A549 (cell line): ENCODE measurements at regions not wholly inside any gene's neighbourhood (a gene's known extent, or its start where the extent isn't known, plus 50 kb on each side); places are given as distances from the start of the nearest gene placed in this dataset.

Source experiments
- ATAC-seq, 2 experiments: fragments of 200-7000 bp in 1 of 2; fragments of >200 bp in 1 of 2; cut with Nextera tagmentation in 1 of 2; cut with Tn5 transposase in 1 of 2; 3 replicates each; pipeline versions ENCODE4 v1.8.0 to v1.9.1; 2018 to 2020; ENCODE audit warnings: mild to moderate bottlenecking in 1 of 2, moderate library complexity in 1 of 2
- CTCF ChIA-PET: fragments of 300-600 bp; sonication (Branson Sonifier 250); formaldehyde crosslinking; extraction: SDS; loops from one replicate; lab custom pipeline; 2021; ENCODE audit warnings: antibody characterized with exemption, inconsistent platforms; lab: Yijun Ruan, JAX
- POLR2A ChIA-PET: fragments of 350-600 bp; formaldehyde crosslinking; extraction: SDS; loops from one replicate; lab custom pipeline; 2021; ENCODE audit warnings: antibody characterized with exemption, inconsistent platforms; lab: Yijun Ruan, JAX
- DNase-seq, 2 experiments: peaks; one replicate each; pipeline versions ENCODE4 v3.0.0 to v3.0.0-alpha.2; 2011 to 2016; ENCODE audit warnings: low read depth in 1 of 2, low spot score in 1 of 2
- FAIRE-seq: peaks from 2 replicates; lab custom pipeline; 2011; peaks lifted over from hg19 to GRCh38; lab: Jason Lieb, UNC
- H3K27ac ChIP-seq, 2 experiments: fragments of >200 bp; sonication (Bioruptor Twin); formaldehyde crosslinking; 3 replicates each; pipeline ENCODE4 v1.5.1; 2016 to 2017
- H3K4me1 ChIP-seq: fragments of >200 bp; sonication (Bioruptor Twin); formaldehyde crosslinking; 3 replicates; pipeline ENCODE4 v1.6.1; 2016
- H3K4me2 ChIP-seq: fragments of >200 bp; sonication (Bioruptor Twin); formaldehyde crosslinking; 3 replicates; pipeline ENCODE4 v1.6.1; 2016
- H3K4me3 ChIP-seq: fragments of >200 bp; sonication (Bioruptor Twin); formaldehyde crosslinking; 3 replicates; pipeline ENCODE4 v1.5.1; 2016
- H3K9me3 ChIP-seq: fragments of >200 bp; sonication (Bioruptor Twin); formaldehyde crosslinking; 3 replicates; pipeline ENCODE4 v1.6.1; 2016
- CBX8 ChIP-seq: fragments of 200-600 bp; sonication (generic); IDR thresholded peaks from 2 replicates; pipeline ENCODE4 v1.6.1; 2016
- EHMT2 ChIP-seq: fragments of 200-600 bp; sonication (generic); IDR thresholded peaks from 2 replicates; pipeline ENCODE4 v1.6.1; 2016; ENCODE audit warnings: antibody characterized with exemption, low read depth, mild to moderate bottlenecking, moderate library complexity
- FOSB ChIP-seq: fragments of 250-450 bp; sonication (Bioruptor Pico); IDR thresholded peaks from 2 replicates; pipeline ENCODE4 v1.5.0; 2020; ENCODE audit warnings: mild to moderate bottlenecking, moderate library complexity
- FOXS1 ChIP-seq: fragments of 250-450 bp; sonication (Bioruptor Pico); IDR thresholded peaks from 2 replicates; pipeline ENCODE4 v1.5.0; 2020; ENCODE audit warnings: mild to moderate bottlenecking, moderate library complexity
- GATA3 ChIP-seq: IDR thresholded peaks from 2 replicates; pipeline ENCODE4 v1.6.1; 2012; ENCODE audit warnings: borderline replicate concordance
- HEYL ChIP-seq: fragments of 250-450 bp; sonication (Bioruptor Pico); IDR thresholded peaks from 2 replicates; pipeline ENCODE4 v1.8.0; 2021; ENCODE audit warnings: mild to moderate bottlenecking, moderate library complexity
- HOXA7 ChIP-seq: fragments of 250-450 bp; sonication (Bioruptor Pico); IDR thresholded peaks from 2 replicates; pipeline ENCODE4 v1.5.0; 2020; ENCODE audit warnings: mild to moderate bottlenecking, moderate library complexity
- HOXB5 ChIP-seq: fragments of 250-450 bp; sonication (Bioruptor Pico); IDR thresholded peaks from 2 replicates; pipeline ENCODE4 v1.5.0; 2020; ENCODE audit warnings: mild to moderate bottlenecking, moderate library complexity
- JUNB ChIP-seq: fragments of >200 bp; sonication (Bioruptor Twin); formaldehyde crosslinking; IDR thresholded peaks from 2 replicates; pipeline ENCODE4 v1.6.1; 2016
- MYC ChIP-seq: IDR thresholded peaks from 2 replicates; pipeline ENCODE4 v1.6.1; 2012; ENCODE audit warnings: mild to moderate bottlenecking, inconsistent platforms, low read length, improper control_type of control experiment, borderline replicate concordance
- RAD21 ChIP-seq, 2 experiments: fragments of >200 bp in 1 of 2; sonication (Bioruptor Twin) in 1 of 2; formaldehyde crosslinking in 1 of 2; IDR thresholded peaks in 1 of 2; conservative IDR thresholded peaks in 1 of 2; 2 replicates in 1 of 2; 3 replicates in 1 of 2; pipeline ENCODE4 v1.6.1; 2012 to 2018; ENCODE audit warnings: inconsistent platforms in 1 of 2
- SMC3 ChIP-seq: fragments of >200 bp; sonication (Bioruptor Twin); formaldehyde crosslinking; IDR thresholded peaks from 3 replicates; pipeline ENCODE4 v1.6.1; 2018; ENCODE audit warnings: inconsistent platforms
- SREBF2 ChIP-seq: fragments of 450-650 bp; IDR thresholded peaks from 2 replicates; pipeline ENCODE4 v1.6.1; 2014; ENCODE audit warnings: mild to moderate bottlenecking, moderate library complexity
- WGBS: methylation state at CpG from one replicate; pipeline ENCODE4 v1.1.6; 2017; ENCODE audit errors: missing lambda C conversion rate; 5-methylcytosine and 5-hydroxymethylcytosine counted together
- TF ChIP-seq, protein P1 (sequence below): fragments of 150-350 bp; IDR thresholded peaks from 2 replicates; pipeline ENCODE4 v1.6.1; 2014; ENCODE audit warnings: low read depth, mild to moderate bottlenecking, low read length
- TF ChIP-seq, protein P2 (sequence below): fragments of 250-450 bp; sonication (Bioruptor Pico); IDR thresholded peaks from 2 replicates; pipeline ENCODE4 v1.5.0; 2021; ENCODE audit warnings: mild to moderate bottlenecking, moderate library complexity, borderline replicate concordance
- TF ChIP-seq, protein P3 (sequence below): fragments of 250-450 bp; sonication (Bioruptor Pico); IDR thresholded peaks from 2 replicates; pipeline ENCODE4 v1.5.0; 2020; ENCODE audit warnings: low read depth, mild to moderate bottlenecking, moderate library complexity
- TF ChIP-seq, protein P4 (sequence below): fragments of 200-600 bp; sonication (generic); IDR thresholded peaks from 2 replicates; pipeline ENCODE4 v1.6.1; 2016; ENCODE audit warnings: antibody characterized with exemption, mild to moderate bottlenecking, moderate library complexity

DNA sequence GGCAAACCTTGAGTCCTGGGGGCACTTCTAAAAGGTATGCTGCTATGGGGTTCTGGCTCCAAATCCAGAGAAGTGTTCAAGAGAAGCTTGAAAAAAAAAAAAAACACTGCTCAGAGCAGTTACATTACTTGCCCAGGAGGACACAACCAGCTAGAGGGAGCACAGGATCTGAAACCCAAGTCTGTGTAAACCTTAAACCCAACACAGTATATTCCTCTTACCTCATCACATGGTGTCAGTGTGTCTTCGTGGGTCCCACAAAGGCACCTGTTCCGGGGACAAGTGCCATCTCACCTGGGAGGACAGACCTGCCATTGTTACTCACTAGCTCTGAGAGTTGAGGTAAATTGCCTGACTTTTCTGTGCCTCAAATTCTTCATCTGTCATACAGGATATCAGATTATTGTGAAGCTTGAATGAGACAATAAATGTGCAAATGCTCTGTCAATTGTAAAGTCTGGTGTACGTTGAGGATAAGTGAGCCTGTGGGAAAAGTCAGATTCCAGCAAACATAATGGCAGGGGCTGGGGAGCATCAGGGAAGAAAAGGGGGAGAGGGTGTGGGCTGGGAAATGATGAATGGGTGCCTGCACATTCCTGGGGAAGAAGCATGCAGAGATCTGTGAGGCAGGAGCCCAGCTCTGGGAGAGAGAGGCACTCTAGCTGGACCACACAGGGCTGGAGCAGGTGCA is 170.4 kb upstream of the ZC3H12A start:
- ATAC-seq (no peak), FAIRE-seq (no peak), DNase-seq (no peak)
- POLR2A ChIA-PET = no interaction called here
- Histone ChIP-seq H3K4me3 (no peak overlapping the region), H3K27ac (no peak overlapping the region), H3K4me1 (no peaks in the 10 kb centered on the region), H3K9me3 (no peaks in the 10 kb centered on the region), H3K4me2 (no peak overlapping the region)
- CTCF ChIA-PET = no interaction called here
- WGBS = 5% methylated on average over 3 of the region's 3 CpGs
- TF ChIP-seq HOXA7 (CRISPR knock-in tag) = no peak
- no peak for TF ChIP-seq FOSB (CRISPR knock-in tag)
- TF ChIP-seq HOXB5 = no peak

DNA sequence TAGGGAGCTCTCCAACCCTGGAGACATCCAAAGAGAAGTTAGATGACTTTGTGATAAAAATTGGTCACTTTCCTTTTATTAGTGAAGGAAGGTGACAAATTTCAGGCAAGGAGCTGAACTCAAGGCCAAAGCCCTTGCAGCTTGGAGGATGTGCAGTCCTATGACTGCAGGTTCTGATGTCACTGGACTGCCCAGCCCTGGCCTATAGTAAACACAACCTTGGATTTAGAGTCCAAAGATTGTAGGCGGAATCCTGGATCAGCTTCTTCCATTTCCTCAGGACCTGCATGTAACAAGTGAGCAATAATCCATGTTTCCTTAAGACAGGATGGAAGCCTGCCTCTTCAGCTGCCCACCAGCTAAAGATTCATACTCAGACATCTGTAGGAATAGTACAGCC is 169.3 kb upstream of the ZC3H12A start:
- DNase-seq (no peak), ATAC-seq (no peak), FAIRE-seq (no peak)
- H3K4me1 ChIP-seq = no peaks in the 10 kb centered on the region
- POLR2A ChIA-PET = no interaction called here
- CTCF ChIA-PET = no interaction called here
- no peak overlapping the region for H3K27ac ChIP-seq
- TF ChIP-seq HEYL (CRISPR knock-in tag) (no peak), HOXA7 (CRISPR knock-in tag) (no peak), MYC (no peak), EHMT2 (no peak), SMC3 (no peak), RAD21 (conservative IDR thresholded peaks at IDR 0.05 in 1 of 2, IDR thresholded peaks at IDR 0.05 in 1 of 2) (no peak), CBX8 (no peak), FOSB (CRISPR knock-in tag) (no peak), SREBF2 (no peak), GATA3 (no peak), FOXS1 (CRISPR knock-in tag) (no peak), JUNB (no peak)
- TF ChIP-seq, protein P1, sequence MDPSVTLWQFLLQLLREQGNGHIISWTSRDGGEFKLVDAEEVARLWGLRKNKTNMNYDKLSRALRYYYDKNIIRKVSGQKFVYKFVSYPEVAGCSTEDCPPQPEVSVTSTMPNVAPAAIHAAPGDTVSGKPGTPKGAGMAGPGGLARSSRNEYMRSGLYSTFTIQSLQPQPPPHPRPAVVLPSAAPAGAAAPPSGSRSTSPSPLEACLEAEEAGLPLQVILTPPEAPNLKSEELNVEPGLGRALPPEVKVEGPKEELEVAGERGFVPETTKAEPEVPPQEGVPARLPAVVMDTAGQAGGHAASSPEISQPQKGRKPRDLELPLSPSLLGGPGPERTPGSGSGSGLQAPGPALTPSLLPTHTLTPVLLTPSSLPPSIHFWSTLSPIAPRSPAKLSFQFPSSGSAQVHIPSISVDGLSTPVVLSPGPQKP = no peak
- TF ChIP-seq, protein P2, sequence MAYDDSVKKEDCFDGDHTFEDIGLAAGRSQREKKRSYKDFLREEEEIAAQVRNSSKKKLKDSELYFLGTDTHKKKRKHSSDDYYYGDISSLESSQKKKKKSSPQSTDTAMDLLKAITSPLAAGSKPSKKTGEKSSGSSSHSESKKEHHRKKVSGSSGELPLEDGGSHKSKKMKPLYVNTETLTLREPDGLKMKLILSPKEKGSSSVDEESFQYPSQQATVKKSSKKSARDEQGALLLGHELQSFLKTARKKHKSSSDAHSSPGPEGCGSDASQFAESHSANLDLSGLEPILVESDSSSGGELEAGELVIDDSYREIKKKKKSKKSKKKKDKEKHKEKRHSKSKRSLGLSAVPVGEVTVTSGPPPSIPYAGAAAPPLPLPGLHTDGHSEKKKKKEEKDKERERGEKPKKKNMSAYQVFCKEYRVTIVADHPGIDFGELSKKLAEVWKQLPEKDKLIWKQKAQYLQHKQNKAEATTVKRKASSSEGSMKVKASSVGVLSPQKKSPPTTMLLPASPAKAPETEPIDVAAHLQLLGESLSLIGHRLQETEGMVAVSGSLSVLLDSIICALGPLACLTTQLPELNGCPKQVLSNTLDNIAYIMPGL = no peak
- TF ChIP-seq, protein P3, sequence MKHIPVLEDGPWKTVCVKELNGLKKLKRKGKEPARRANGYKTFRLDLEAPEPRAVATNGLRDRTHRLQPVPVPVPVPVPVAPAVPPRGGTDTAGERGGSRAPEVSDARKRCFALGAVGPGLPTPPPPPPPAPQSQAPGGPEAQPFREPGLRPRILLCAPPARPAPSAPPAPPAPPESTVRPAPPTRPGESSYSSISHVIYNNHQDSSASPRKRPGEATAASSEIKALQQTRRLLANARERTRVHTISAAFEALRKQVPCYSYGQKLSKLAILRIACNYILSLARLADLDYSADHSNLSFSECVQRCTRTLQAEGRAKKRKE (CRISPR knock-in tag) = no peak
- TF ChIP-seq, protein P4, sequence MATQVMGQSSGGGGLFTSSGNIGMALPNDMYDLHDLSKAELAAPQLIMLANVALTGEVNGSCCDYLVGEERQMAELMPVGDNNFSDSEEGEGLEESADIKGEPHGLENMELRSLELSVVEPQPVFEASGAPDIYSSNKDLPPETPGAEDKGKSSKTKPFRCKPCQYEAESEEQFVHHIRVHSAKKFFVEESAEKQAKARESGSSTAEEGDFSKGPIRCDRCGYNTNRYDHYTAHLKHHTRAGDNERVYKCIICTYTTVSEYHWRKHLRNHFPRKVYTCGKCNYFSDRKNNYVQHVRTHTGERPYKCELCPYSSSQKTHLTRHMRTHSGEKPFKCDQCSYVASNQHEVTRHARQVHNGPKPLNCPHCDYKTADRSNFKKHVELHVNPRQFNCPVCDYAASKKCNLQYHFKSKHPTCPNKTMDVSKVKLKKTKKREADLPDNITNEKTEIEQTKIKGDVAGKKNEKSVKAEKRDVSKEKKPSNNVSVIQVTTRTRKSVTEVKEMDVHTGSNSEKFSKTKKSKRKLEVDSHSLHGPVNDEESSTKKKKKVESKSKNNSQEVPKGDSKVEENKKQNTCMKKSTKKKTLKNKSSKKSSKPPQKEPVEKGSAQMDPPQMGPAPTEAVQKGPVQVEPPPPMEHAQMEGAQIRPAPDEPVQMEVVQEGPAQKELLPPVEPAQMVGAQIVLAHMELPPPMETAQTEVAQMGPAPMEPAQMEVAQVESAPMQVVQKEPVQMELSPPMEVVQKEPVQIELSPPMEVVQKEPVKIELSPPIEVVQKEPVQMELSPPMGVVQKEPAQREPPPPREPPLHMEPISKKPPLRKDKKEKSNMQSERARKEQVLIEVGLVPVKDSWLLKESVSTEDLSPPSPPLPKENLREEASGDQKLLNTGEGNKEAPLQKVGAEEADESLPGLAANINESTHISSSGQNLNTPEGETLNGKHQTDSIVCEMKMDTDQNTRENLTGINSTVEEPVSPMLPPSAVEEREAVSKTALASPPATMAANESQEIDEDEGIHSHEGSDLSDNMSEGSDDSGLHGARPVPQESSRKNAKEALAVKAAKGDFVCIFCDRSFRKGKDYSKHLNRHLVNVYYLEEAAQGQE = no peak
- H3K4me3 ChIP-seq = no peak overlapping the region
- whole genome bisulfite sequencing = 69% methylated on average over 1 of the region's 1 CpG
- H3K9me3 ChIP-seq = no peaks in the 10 kb centered on the region
- no peak overlapping the region for H3K4me2 ChIP-seq
